Adrenal gland (tissue), 9 donors: ENCODE measurements at regions not wholly inside any gene's neighbourhood (a gene's known extent, or its start where the extent isn't known, plus 50 kb on each side); places are given as distances from the start of the nearest gene placed in this dataset.

Experiments
- DNase-seq, 7 donors: peaks; one replicate each; pipeline ENCODE4 v3.0.0-alpha.2; 2019 to 2020
- H3K27ac ChIP-seq, 5 donors: fragments of 200-600 bp; sonication (generic) in 4 of 5; 1 replicate in 3 of 5; 2 replicates in 2 of 5; pipeline versions ENCODE4 v1.5.1 to v1.8.0; 2016 to 2020; ENCODE audit warnings: mild to moderate bottlenecking in 1 of 5
- H3K27me3 ChIP-seq: fragments of 200-600 bp; 2 replicates; pipeline ENCODE4 v1.8.0; 2021
- H3K36me3 ChIP-seq, 2 donors: fragments of 200-600 bp; replicated peaks in 1 of 2; 1 replicate in 1 of 2; 2 replicates in 1 of 2; pipeline versions ENCODE4 v1.5.1 to v1.8.0; 2018 to 2022
- H3K4me1 ChIP-seq, 2 donors: fragments of 200-600 bp; replicated peaks in 1 of 2; 1 replicate in 1 of 2; 2 replicates in 1 of 2; pipeline versions ENCODE4 v1.5.1 to v1.8.0; 2018 to 2021
- H3K4me3 ChIP-seq, 4 donors: fragments of 200-600 bp; sonication (generic) in 3 of 4; one replicate each; pipeline ENCODE4 v1.5.1; 2016 to 2018
- H3K9me3 ChIP-seq, 3 donors: fragments of 200-600 bp; sonication (generic) in 1 of 3; replicated peaks in 1 of 3; 1 replicate in 2 of 3; 2 replicates in 1 of 3; pipeline versions ENCODE4 v1.5.1 to v1.8.0; 2016 to 2021
- POLR2A ChIP-seq, 2 donors: fragments of 450-650 bp; IDR thresholded peaks; one replicate each; pipeline ENCODE4 v1.6.1; 2017; ENCODE audit warnings: antibody characterized with exemption in 2 of 2, mild to moderate bottlenecking in 2 of 2, moderate library complexity in 1 of 2
- WGBS, 4 donors: extraction: QIAGEN DNeasy Blood & Tissue Kit in 2 of 4; methylation state at CpG; one replicate each; pipeline versions ENCODE4 v1.1.5 to v1.1.7; 2013 to 2017; 5-methylcytosine and 5-hydroxymethylcytosine counted together
- intact Hi-C, 2 donors: fragments of 100-400 bp; cut with DNase I; formaldehyde crosslinking; loops; one replicate each; pipeline versions ENCODE4 v1.14.1 to v1.15.0; 2022 to 2023
- TF ChIP-seq, protein P1 (sequence below), 6 experiments: fragments of 450-650 bp in 4 of 6; fragments of 200-600 bp in 2 of 6; sonication (generic) in 1 of 6; IDR thresholded peaks; 1 replicate in 5 of 6; 2 replicates in 1 of 6; pipeline versions ENCODE4 v1.5.1 to v1.8.0; 2016 to 2021; ENCODE audit warnings: antibody characterized with exemption in 6 of 6, mild to moderate bottlenecking in 2 of 6, moderate library complexity in 1 of 6
- donor health status: healthy with polysubstance abuse.
- donor health status: Bipolar disorder and iron deficiency.
- donor health status: DM: yes; HTN: yes; CAD: no.
- donor health status: DM: no; HTN: no; CAD: no.
- donor health status: DM: no; HTN: no; CAD: no.

DNA sequence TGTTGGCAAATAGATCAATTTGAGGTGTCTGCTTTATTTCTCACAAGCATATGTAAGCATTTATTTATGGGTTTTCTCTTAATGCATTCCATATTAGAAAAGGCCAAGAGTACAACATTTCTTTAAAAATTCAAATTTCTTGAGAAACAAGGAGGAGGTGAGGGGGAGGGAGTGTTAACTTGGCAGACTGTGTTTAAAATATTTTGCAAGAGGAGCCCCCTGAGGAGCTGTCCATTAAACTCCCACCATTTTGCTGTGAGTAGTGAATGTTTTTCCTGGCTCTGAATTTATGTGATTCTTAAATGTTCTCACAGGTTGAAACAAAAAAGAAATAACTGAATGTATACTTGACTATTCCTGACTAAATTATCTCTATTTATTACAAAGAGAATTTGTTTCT lies 363.8 kb downstream of the PTPRC start:
- Histone ChIP-seq H3K27ac (no peak overlapping the region), H3K4me1 (no peaks in the 10 kb centered on the region), H3K4me3 (no peak overlapping the region), H3K9me3 (no peaks in the 10 kb centered on the region), H3K36me3 (no peaks in the 10 kb centered on the region), H3K27me3 (no peaks in the 10 kb centered on the region)
- TF ChIP-seq, protein P1, sequence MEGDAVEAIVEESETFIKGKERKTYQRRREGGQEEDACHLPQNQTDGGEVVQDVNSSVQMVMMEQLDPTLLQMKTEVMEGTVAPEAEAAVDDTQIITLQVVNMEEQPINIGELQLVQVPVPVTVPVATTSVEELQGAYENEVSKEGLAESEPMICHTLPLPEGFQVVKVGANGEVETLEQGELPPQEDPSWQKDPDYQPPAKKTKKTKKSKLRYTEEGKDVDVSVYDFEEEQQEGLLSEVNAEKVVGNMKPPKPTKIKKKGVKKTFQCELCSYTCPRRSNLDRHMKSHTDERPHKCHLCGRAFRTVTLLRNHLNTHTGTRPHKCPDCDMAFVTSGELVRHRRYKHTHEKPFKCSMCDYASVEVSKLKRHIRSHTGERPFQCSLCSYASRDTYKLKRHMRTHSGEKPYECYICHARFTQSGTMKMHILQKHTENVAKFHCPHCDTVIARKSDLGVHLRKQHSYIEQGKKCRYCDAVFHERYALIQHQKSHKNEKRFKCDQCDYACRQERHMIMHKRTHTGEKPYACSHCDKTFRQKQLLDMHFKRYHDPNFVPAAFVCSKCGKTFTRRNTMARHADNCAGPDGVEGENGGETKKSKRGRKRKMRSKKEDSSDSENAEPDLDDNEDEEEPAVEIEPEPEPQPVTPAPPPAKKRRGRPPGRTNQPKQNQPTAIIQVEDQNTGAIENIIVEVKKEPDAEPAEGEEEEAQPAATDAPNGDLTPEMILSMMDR (IDR thresholded peaks at IDR 0.05): no peak
- TF ChIP-seq POLR2A (IDR thresholded peaks at IDR 0.05): no peak
- DNase-seq: no peak
- intact Hi-C loops: no loop called here

DNA sequence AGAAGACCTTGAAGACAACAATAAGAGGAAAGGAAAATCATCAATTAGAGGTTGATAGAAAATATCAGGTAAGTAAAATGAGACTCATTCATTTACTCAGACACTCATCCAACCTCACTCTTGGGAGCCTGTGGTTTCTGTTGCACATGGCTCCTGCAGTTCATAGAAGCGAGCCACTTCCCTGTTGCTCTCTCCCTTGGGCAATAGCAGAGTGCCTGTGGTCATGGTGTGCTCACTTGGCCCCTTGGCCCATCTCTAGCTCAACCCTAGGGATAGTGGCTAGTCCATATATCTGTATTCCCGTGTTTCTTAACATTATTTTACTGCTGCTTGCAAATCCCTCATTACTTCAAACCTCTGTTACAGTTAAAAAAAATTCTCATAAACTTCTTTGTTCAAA lies 368.6 kb downstream of the PTPRC start:
- no peaks in the 10 kb centered on the region for H3K4me1 ChIP-seq
- no peak for DNase-seq
- TF ChIP-seq POLR2A (IDR thresholded peaks at IDR 0.05): no peak
- TF ChIP-seq, protein P1 (IDR thresholded peaks at IDR 0.05): no peak
- no peaks in the 10 kb centered on the region for H3K36me3 ChIP-seq
- no peaks in the 10 kb centered on the region for H3K9me3 ChIP-seq
- no peak overlapping the region for H3K4me3 ChIP-seq
- H3K27me3 ChIP-seq: no peaks in the 10 kb centered on the region
- H3K27ac ChIP-seq: no peak overlapping the region
- intact Hi-C loops: no loop called here
- WGBS, 4 donors: 54 to 81% (median 75%) methylated on average over 2 of the region's 2 CpGs

DNA sequence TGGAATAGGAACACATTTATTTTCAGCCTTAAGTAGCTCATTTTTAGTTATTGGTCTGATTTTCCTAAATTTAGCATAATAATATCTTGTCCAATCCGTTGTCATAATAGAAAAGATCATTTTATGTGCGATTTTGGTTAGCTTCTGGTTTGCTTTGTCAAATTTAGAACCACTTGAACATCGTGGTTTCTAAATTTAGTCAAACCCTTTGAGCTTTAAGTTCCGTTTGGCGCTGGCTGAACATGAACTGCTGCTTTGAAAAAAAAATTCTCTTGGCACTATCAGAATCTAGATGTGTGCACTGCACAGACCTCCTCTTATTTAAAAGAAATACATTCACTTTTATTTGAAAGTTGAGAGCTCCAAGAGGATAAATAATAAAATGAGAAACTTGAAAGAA lies 370.6 kb downstream of the PTPRC start:
- no peak for DNase-seq
- intact Hi-C loops: no loop called here
- no peaks in the 10 kb centered on the region for H3K27me3 ChIP-seq
- H3K9me3 ChIP-seq: no peaks in the 10 kb centered on the region
- no peak for TF ChIP-seq POLR2A (IDR thresholded peaks at IDR 0.05)
- TF ChIP-seq, protein P1 (IDR thresholded peaks at IDR 0.05): no peak
- no peak overlapping the region for H3K27ac ChIP-seq
- H3K4me3 ChIP-seq: no peak overlapping the region
- H3K36me3 ChIP-seq: no peaks in the 10 kb centered on the region
- WGBS, 4 donors: 50 to 60% (median 56%) methylated on average over 5 of the region's 5 CpGs
- H3K4me1 ChIP-seq: no peaks in the 10 kb centered on the region

DNA sequence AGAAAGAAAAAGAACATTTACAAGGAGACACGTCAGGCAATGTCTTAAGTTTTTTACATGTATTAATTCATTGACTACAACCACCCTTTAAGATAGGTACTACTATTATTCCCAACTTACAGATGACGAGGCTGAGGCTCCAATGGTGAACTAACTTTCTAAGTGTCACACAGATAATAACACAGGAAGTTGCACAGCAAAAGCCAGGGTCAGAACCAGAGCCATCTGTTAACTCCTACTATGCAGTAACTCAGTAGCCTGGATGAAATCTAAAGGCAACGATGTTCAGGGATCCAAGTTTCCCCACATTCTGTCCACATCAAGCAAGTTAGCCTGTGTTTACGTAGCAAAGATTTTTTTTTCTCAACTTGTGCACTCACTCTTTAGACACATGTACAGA lies 371.7 kb downstream of the PTPRC start:
- intact Hi-C loops: no loop called here
- no peaks in the 10 kb centered on the region for H3K9me3 ChIP-seq
- H3K4me3 ChIP-seq: no peak overlapping the region
- WGBS, 4 donors: 64 to 78% (median 71%) methylated on average over 4 of the region's 4 CpGs
- DNase-seq: no peak
- H3K27ac ChIP-seq: no peak overlapping the region
- no peaks in the 10 kb centered on the region for H3K4me1 ChIP-seq
- H3K36me3 ChIP-seq: no peaks in the 10 kb centered on the region
- no peaks in the 10 kb centered on the region for H3K27me3 ChIP-seq
- no peak for TF ChIP-seq POLR2A (IDR thresholded peaks at IDR 0.05)
- TF ChIP-seq, protein P1 (IDR thresholded peaks at IDR 0.05): no peak
